ENCODE measurements at regions not wholly inside any gene's neighbourhood (a gene's known extent, or its start where the extent isn't known, plus 50 kb on each side); places are given as distances from the start of the nearest gene placed in this dataset.
"Not testable (repeated sequence)": the region's sequence is repeated elsewhere in the genome, so short reads cannot be mapped to it uniquely, and the experiment has no call there.

DNA sequence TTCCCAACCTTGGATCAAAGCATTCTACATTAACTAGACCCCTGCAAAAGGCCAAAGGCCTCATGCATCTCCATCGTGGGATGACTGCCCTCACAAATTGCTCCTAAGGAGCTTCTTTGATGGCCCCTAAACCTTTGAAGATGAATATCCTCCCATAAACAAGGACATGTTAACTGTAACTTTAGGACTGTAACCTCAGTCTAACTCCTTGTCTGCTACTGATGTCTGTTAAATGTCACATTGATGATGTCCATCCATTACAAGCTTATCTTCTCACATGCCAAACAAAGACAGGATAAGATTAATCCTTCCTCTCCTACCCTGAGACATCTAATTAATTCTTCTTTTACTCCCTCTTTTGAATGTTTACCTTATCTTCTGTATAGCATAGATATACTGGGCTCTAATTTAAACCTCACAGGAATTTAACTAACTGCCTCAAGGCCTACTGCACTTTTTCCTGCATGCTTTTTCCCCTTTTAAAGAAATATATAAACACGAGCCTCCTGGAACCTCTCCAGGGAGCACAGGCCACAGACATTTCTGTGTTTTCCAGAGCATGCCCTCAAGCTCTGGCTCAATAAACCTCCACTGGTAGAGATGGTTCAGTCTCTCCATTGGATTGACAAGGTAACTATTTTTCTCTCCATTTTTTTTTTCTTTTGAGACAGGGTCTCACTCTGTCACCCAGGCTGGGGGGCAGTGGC, 90.6 kb upstream of the SLC25A48 start:
- Mint-ChIP-seq H3K27me3 (peaks cover 0 to 9% (median 0%) of the 10 kb centered on the region in 5 donors), H3K27ac (no peak overlapping the region), H3K4me1 (no peaks in the 10 kb centered on the region), H3K4me3 (no peak overlapping the region), H3K9me3 (peaks cover 0 to 15% (median 4%) of the 10 kb centered on the region in 11 donors), H3K36me3 (no peaks in the 10 kb centered on the region)
- no peak overlapping the region for H3K4me3 ChIP-seq (ENCODE audit: low read length)
- H3K36me3 ChIP-seq (ENCODE audit: control insufficient read depth in 2 of 3, insufficient read depth in 3 of 3, low read length in 3 of 3) = no peaks in the 10 kb centered on the region
- no peaks in the 10 kb centered on the region for H3K27me3 ChIP-seq (ENCODE audit: control insufficient read depth in 2 of 2, insufficient read depth in 2 of 2, low read length in 2 of 2)
- no peak for ATAC-seq
- no peak for DNase-seq
- ChIA-PET POLR2A (no interaction called here), CTCF (no interaction called here)
- no peaks in the 10 kb centered on the region for H3K4me1 ChIP-seq (ENCODE audit: control insufficient read depth in 2 of 2, insufficient read depth in 2 of 2, low read length in 2 of 2)
- H3K27ac ChIP-seq (ENCODE audit: low read depth, low read length) = no peak overlapping the region
- H3K9me3 ChIP-seq (ENCODE audit: control insufficient read depth in 2 of 3, low read length in 3 of 3) = no peaks in the 10 kb centered on the region
- intact Hi-C loops (cut with micrococcal nuclease) = no loop called here

DNA sequence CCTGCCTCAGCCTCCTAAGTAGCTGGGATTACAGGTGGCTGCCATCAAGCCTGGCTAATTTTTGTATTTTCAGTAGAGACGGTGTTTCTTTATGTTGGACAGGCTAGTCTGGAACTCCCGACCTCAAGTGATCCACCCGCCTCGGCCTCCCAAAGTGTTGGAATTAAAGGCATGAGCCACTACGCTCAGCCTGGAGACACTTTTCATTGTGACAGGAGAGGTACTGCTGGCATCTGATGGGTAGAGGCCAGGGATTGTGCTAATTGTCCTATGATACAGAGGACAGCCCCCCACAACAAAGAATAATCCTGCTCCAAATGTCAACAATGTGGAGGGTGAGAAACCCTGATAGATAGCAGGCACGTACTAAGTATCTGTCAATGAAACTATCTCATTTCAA, 91.3 kb upstream of the SLC25A48 start:
- no peaks in the 10 kb centered on the region for H3K4me1 ChIP-seq (ENCODE audit: control insufficient read depth in 2 of 2, insufficient read depth in 2 of 2, low read length in 2 of 2)
- peaks cover 0 to 9% (median 0%) of the 10 kb centered on the region in 5 donors for H3K27me3 Mint-ChIP-seq
- ATAC-seq (no peak), DNase-seq (no peak)
- H3K4me3 ChIP-seq (ENCODE audit: low read length) = no peak overlapping the region
- ChIA-PET CTCF (no interaction called here), POLR2A (no interaction called here)
- no peaks in the 10 kb centered on the region for H3K36me3 ChIP-seq (ENCODE audit: control insufficient read depth in 2 of 3, insufficient read depth in 3 of 3, low read length in 3 of 3)
- no peak overlapping the region for H3K27ac Mint-ChIP-seq
- intact Hi-C loops (cut with micrococcal nuclease) = no loop called here
- H3K27ac ChIP-seq (ENCODE audit: low read depth, low read length) = no peak overlapping the region
- H3K4me1 Mint-ChIP-seq = no peaks in the 10 kb centered on the region
- H3K9me3 Mint-ChIP-seq = peaks cover 0 to 15% (median 4%) of the 10 kb centered on the region in 11 donors
- H3K9me3 ChIP-seq (ENCODE audit: control insufficient read depth in 2 of 3, low read length in 3 of 3) = no peaks in the 10 kb centered on the region
- H3K27me3 ChIP-seq (ENCODE audit: control insufficient read depth in 2 of 2, insufficient read depth in 2 of 2, low read length in 2 of 2) = no peaks in the 10 kb centered on the region
- H3K36me3 Mint-ChIP-seq = no peaks in the 10 kb centered on the region
- no peak overlapping the region for H3K4me3 Mint-ChIP-seq

DNA sequence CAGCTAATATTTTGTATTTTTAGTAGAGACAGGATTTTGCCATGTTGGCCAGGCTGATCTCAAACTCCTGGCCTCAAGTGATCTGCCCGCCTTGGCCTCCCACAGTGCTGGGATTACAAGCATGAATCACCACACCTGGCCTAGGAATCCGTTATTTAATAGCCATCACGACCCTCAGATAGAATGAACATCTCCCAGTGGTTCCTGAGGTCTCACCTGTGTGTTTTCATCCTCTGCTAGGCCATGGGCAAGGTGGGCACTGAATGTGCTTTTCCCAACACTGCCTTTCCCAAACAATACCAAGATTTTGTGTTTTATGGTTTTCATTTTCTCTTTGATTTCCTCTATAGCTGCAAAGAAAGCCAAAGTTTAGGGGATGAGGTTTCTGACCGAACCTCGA, 92.2 kb upstream of the SLC25A48 start:
- H3K4me3 ChIP-seq (ENCODE audit: low read length); H3K36me3 ChIP-seq (ENCODE audit: control insufficient read depth in 2 of 3, insufficient read depth in 3 of 3, low read length in 3 of 3); H3K4me1 ChIP-seq (ENCODE audit: control insufficient read depth in 2 of 2, insufficient read depth in 2 of 2, low read length in 2 of 2); H3K4me3 Mint-ChIP-seq; H3K27ac Mint-ChIP-seq; H3K36me3 Mint-ChIP-seq; H3K27me3 ChIP-seq (ENCODE audit: control insufficient read depth in 2 of 2, insufficient read depth in 2 of 2, low read length in 2 of 2); intact Hi-C loops (cut with micrococcal nuclease); H3K4me1 Mint-ChIP-seq; DNase-seq; H3K27ac ChIP-seq (ENCODE audit: low read depth, low read length); POLR2A ChIA-PET; H3K27me3 Mint-ChIP-seq; CTCF ChIA-PET; H3K9me3 ChIP-seq (ENCODE audit: control insufficient read depth in 2 of 3, low read length in 3 of 3); ATAC-seq: not testable (repeated sequence)
- peaks cover 0 to 15% (median 4%) of the 10 kb centered on the region in 11 donors for H3K9me3 Mint-ChIP-seq

DNA sequence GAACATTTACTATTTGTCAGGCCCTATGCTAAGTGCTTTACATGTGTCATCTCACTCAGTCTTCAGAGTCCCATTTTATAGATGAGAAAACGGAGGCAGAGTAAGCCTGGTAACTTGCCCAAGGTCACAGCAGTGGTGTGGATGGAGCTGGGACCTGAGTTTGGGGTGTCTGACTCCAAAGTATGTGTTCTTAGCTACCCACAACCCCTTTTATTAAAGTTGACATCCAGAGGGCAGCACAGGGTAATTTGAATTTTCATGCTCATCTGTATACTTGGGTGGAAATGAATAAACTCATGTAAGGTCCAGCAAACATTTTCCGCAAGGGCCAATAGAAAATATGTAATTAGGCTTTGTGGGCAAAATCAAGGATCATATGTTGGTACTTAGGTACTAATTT, 93.4 kb upstream of the SLC25A48 start:
- CTCF ChIA-PET = interaction anchor here (0.6 kb wide), 1 partner anchor 491 kb away, joined by 3 read pairs; no protein-coding TSS in a partner anchor
- POLR2A ChIA-PET = no interaction called here
- peaks cover 0 to 15% (median 4%) of the 10 kb centered on the region in 11 donors for H3K9me3 Mint-ChIP-seq
- H3K4me3 Mint-ChIP-seq = no peak overlapping the region
- Histone ChIP-seq H3K4me3 (ENCODE audit: low read length) (no peak overlapping the region), H3K27me3 (ENCODE audit: control insufficient read depth in 2 of 2, insufficient read depth in 2 of 2, low read length in 2 of 2) (no peaks in the 10 kb centered on the region), H3K4me1 (ENCODE audit: control insufficient read depth in 2 of 2, insufficient read depth in 2 of 2, low read length in 2 of 2) (no peaks in the 10 kb centered on the region), H3K27ac (ENCODE audit: low read depth, low read length) (no peak overlapping the region), H3K9me3 (ENCODE audit: control insufficient read depth in 2 of 3, low read length in 3 of 3) (no peaks in the 10 kb centered on the region), H3K36me3 (ENCODE audit: control insufficient read depth in 2 of 3, insufficient read depth in 3 of 3, low read length in 3 of 3) (no peaks in the 10 kb centered on the region)
- no peaks in the 10 kb centered on the region for H3K4me1 Mint-ChIP-seq
- ATAC-seq (no peak), DNase-seq (no peak)
- peaks cover 0 to 8% (median under 1%) of the 10 kb centered on the region in 5 donors for H3K27me3 Mint-ChIP-seq
- intact Hi-C loops (cut with micrococcal nuclease) = no loop called here
- H3K36me3 Mint-ChIP-seq = no peaks in the 10 kb centered on the region
- no peak overlapping the region for H3K27ac Mint-ChIP-seq

DNA sequence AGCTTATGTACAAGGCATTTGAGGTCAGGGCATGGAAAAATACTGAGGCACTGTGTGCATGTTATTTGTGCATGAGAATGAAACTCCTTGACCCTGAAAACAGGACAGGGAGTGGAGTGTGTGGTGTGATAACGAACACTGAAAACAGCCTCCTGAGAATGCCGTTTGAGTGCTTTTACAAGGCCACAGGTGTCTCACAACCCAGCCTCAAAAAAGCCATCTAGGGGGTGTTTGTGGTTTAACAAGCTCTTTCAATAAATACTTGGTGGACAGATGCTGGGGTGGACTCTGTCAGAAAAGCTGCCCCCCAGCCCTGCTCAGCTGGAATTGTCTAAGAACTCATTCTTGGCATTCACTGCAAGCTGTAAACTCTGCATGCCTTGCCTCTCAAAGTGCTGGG, 94.0 kb upstream of the SLC25A48 start:
- no peaks in the 10 kb centered on the region for H3K9me3 ChIP-seq (ENCODE audit: control insufficient read depth in 2 of 3, low read length in 3 of 3)
- H3K4me1 ChIP-seq (ENCODE audit: control insufficient read depth in 2 of 2, insufficient read depth in 2 of 2, low read length in 2 of 2) = no peaks in the 10 kb centered on the region
- Mint-ChIP-seq H3K4me1 (no peaks in the 10 kb centered on the region), H3K27ac (no peak overlapping the region), H3K36me3 (no peaks in the 10 kb centered on the region), H3K27me3 (peaks cover 0 to 14% (median 6%) of the 10 kb centered on the region in 5 donors), H3K4me3 (no peak overlapping the region), H3K9me3 (peaks cover 0 to 11% (median 2%) of the 10 kb centered on the region in 11 donors)
- no peaks in the 10 kb centered on the region for H3K27me3 ChIP-seq (ENCODE audit: control insufficient read depth in 2 of 2, insufficient read depth in 2 of 2, low read length in 2 of 2)
- H3K4me3 ChIP-seq (ENCODE audit: low read length) = no peak overlapping the region
- H3K36me3 ChIP-seq (ENCODE audit: control insufficient read depth in 2 of 3, insufficient read depth in 3 of 3, low read length in 3 of 3) = no peaks in the 10 kb centered on the region
- DNase-seq = no peak
- ATAC-seq = no peak
- H3K27ac ChIP-seq (ENCODE audit: low read depth, low read length) = no peak overlapping the region
- POLR2A ChIA-PET = no interaction called here
- CTCF ChIA-PET = interaction anchor here (0.6 kb wide), 1 partner anchor 492 kb away, joined by 3 read pairs; no protein-coding TSS in a partner anchor
- intact Hi-C loops (cut with micrococcal nuclease) = no loop called here

DNA sequence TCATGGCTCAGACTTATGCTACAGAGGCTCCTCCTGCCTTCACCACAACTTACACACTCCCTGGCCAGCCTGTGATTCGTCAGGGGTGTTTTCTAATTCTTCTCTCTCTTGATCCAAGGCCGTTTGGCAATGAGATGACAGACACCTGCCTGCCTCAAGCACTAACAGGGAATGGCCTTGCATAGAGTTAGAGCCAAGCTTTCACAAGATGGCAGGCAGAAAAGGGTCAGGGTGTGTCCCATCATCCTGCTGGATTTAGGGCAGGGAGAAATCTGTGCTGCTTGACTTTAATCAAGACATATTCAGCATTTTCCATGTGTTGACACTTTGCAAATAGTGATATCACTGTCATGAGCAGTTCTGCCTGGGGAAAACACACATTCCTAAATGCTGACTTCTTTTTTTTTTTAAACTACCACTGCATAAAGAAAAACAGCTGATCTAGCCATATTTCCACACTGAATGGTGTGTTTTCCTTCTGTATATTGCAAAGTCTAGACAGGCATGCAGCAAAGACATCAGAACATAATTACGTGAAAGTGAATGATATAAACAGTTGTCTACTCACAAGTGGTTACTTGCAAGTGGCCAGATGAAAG, 95.0 kb upstream of the SLC25A48 start:
- H3K4me3 Mint-ChIP-seq = no peak overlapping the region
- ChIA-PET POLR2A (no interaction called here), CTCF (no interaction called here)
- peaks cover 0 to 7% (median 0%) of the 10 kb centered on the region in 11 donors for H3K9me3 Mint-ChIP-seq
- H3K4me1 Mint-ChIP-seq = no peaks in the 10 kb centered on the region
- ATAC-seq (no peak), DNase-seq (no peak)
- no peak overlapping the region for H3K27ac Mint-ChIP-seq
- Histone ChIP-seq H3K27ac (ENCODE audit: low read depth, low read length) (no peak overlapping the region), H3K4me1 (ENCODE audit: control insufficient read depth in 2 of 2, insufficient read depth in 2 of 2, low read length in 2 of 2) (no peaks in the 10 kb centered on the region), H3K9me3 (ENCODE audit: control insufficient read depth in 2 of 3, low read length in 3 of 3) (no peaks in the 10 kb centered on the region), H3K4me3 (ENCODE audit: low read length) (no peak overlapping the region), H3K36me3 (ENCODE audit: control insufficient read depth in 2 of 3, insufficient read depth in 3 of 3, low read length in 3 of 3) (no peaks in the 10 kb centered on the region), H3K27me3 (ENCODE audit: control insufficient read depth in 2 of 2, insufficient read depth in 2 of 2, low read length in 2 of 2) (no peaks in the 10 kb centered on the region)
- intact Hi-C loops (cut with micrococcal nuclease) = no loop called here
- H3K27me3 Mint-ChIP-seq = peaks cover 0 to 16% (median 6%) of the 10 kb centered on the region in 5 donors
- no peaks in the 10 kb centered on the region for H3K36me3 Mint-ChIP-seq

DNA sequence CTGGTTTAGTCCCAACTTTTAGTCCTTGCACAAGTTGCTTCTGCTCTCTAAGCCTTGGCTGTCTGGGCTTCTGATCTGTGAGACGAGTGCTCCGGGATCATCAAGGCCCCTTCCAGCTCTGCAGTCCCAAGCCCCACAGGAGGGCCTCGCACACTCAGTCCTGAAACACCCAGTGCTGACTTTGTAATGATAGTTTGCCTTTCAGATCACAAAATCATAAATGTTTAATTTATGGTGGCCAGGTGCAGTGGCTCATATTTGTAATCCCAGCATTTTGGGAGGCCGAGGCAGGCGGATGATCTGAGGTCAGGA, 95.9 kb upstream of the SLC25A48 start:
- Histone ChIP-seq H3K27me3 (ENCODE audit: control insufficient read depth in 2 of 2, insufficient read depth in 2 of 2, low read length in 2 of 2) (no peaks in the 10 kb centered on the region), H3K4me3 (ENCODE audit: low read length) (no peak overlapping the region), H3K27ac (ENCODE audit: low read depth, low read length) (no peak overlapping the region), H3K9me3 (ENCODE audit: control insufficient read depth in 2 of 3, low read length in 3 of 3) (no peaks in the 10 kb centered on the region), H3K4me1 (ENCODE audit: control insufficient read depth in 2 of 2, insufficient read depth in 2 of 2, low read length in 2 of 2) (no peaks in the 10 kb centered on the region), H3K36me3 (ENCODE audit: control insufficient read depth in 2 of 3, insufficient read depth in 3 of 3, low read length in 3 of 3) (no peaks in the 10 kb centered on the region)
- ChIA-PET POLR2A (no interaction called here), CTCF (no interaction called here)
- Mint-ChIP-seq H3K4me1 (no peaks in the 10 kb centered on the region), H3K4me3 (no peak overlapping the region), H3K9me3 (peaks cover 0 to 1% (median 0%) of the 10 kb centered on the region in 11 donors), H3K27me3 (peaks cover 0 to 16% (median 6%) of the 10 kb centered on the region in 5 donors), H3K36me3 (no peaks in the 10 kb centered on the region), H3K27ac (no peak overlapping the region)
- no peak for ATAC-seq
- DNase-seq = no peak
- intact Hi-C loops (cut with micrococcal nuclease) = no loop called here

Data from naive thymus-derived CD4-positive, alpha-beta T cell (primary cell).